Cardiac muscle cell (in vitro differentiated cells and primary cell): ENCODE measurements at regions not wholly inside any gene's neighbourhood (a gene's known extent, or its start where the extent isn't known, plus 50 kb on each side); places are given as distances from the start of the nearest gene placed in this dataset.

ENCODE experiments used
- DNase-seq, 2 donors: peaks; one replicate each; pipeline versions ENCODE4 v3.0.0 to v3.0.0-alpha.2; 2010 to 2017; ENCODE audit warnings: low read depth in 1 of 2, low spot score in 1 of 2
- H3K27ac ChIP-seq: fragments of 200-600 bp; sonication (generic); 2 replicates; pipeline ENCODE4 v1.5.1; 2016
- H3K27me3 ChIP-seq: fragments of 200-600 bp; sonication (generic); 2 replicates; pipeline ENCODE4 v1.6.0; 2016; ENCODE audit warnings: control low read depth
- H3K36me3 ChIP-seq: fragments of 200-600 bp; sonication (generic); 2 replicates; pipeline ENCODE4 v1.5.1; 2016; ENCODE audit warnings: control low read depth
- H3K4me1 ChIP-seq: fragments of 200-600 bp; sonication (generic); 2 replicates; pipeline ENCODE4 v1.8.1; 2017; ENCODE audit warnings: low read depth, mild to moderate bottlenecking, mixed run types
- H3K4me3 ChIP-seq: fragments of 200-600 bp; sonication (generic); 2 replicates; pipeline ENCODE4 v1.5.1; 2016; ENCODE audit warnings: mild to moderate bottlenecking
- H3K9me3 ChIP-seq: fragments of 200-600 bp; sonication (generic); 2 replicates; pipeline ENCODE4 v1.5.1; 2017; ENCODE audit warnings: low read depth, mild to moderate bottlenecking, control low read depth
- TF ChIP-seq, protein P1 (sequence below): IDR thresholded peaks from 2 replicates; pipeline ENCODE4 v1.5.1; 2012; ENCODE audit warnings: low read depth, mild to moderate bottlenecking, low read length

DNA sequence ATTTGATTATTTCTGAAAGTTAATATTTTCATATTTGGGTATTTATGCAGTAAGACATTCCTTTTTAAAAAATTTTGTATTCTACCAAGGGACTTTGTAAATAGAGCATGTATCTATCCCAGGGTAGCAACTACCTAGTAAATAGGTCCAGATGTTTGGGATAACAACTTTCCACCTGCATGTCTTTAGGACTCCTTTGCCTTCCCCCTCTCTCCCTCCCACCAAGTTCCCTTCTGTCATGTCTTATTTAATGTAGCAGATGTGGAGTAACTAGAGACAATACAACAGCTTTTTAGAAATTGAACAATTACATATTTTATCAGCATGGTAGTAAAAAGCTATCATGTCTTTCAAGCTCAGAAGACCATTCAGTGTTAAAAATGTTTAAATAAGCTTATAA is 821.0 kb downstream of the C4orf33 start:
- no peaks in the 10 kb centered on the region for H3K9me3 ChIP-seq
- no peaks in the 10 kb centered on the region for H3K27me3 ChIP-seq
- no peak overlapping the region for H3K4me3 ChIP-seq
- no peak for DNase-seq
- no peaks in the 10 kb centered on the region for H3K36me3 ChIP-seq
- H3K27ac ChIP-seq, result no peak overlapping the region
- no peaks in the 10 kb centered on the region for H3K4me1 ChIP-seq
- TF ChIP-seq, protein P1, sequence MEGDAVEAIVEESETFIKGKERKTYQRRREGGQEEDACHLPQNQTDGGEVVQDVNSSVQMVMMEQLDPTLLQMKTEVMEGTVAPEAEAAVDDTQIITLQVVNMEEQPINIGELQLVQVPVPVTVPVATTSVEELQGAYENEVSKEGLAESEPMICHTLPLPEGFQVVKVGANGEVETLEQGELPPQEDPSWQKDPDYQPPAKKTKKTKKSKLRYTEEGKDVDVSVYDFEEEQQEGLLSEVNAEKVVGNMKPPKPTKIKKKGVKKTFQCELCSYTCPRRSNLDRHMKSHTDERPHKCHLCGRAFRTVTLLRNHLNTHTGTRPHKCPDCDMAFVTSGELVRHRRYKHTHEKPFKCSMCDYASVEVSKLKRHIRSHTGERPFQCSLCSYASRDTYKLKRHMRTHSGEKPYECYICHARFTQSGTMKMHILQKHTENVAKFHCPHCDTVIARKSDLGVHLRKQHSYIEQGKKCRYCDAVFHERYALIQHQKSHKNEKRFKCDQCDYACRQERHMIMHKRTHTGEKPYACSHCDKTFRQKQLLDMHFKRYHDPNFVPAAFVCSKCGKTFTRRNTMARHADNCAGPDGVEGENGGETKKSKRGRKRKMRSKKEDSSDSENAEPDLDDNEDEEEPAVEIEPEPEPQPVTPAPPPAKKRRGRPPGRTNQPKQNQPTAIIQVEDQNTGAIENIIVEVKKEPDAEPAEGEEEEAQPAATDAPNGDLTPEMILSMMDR, result no peak

DNA sequence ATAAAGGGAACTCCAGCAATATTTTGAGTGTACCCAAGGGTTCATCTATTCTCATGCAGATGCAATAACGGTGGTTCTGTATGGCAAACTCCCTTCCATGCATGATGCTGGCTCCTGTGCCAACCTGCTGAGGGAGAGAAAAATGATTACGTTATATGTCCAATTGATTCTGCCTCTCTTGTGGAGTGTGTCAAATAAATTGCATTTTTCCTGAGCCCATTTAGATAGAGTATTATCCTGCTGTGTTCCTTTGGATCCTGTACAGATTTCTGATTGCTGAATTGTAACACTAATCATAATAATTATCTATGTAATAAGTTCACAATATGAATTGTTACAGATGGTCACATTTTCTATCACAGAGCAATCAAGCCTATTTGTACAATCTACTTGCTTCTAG is 821.7 kb downstream of the C4orf33 start:
- DNase-seq, result no peak
- TF ChIP-seq, protein P1, result no peak
- Histone ChIP-seq H3K4me1 (no peaks in the 10 kb centered on the region), H3K9me3 (no peaks in the 10 kb centered on the region), H3K27ac (no peak overlapping the region), H3K36me3 (no peaks in the 10 kb centered on the region), H3K27me3 (no peaks in the 10 kb centered on the region), H3K4me3 (no peak overlapping the region)

GRCh38 chr4:129926936-129927335 is 831.0 kb downstream of the C4orf33 start:
- H3K4me1 ChIP-seq, result no peaks in the 10 kb centered on the region
- TF ChIP-seq, protein P1, result no peak
- no peaks in the 10 kb centered on the region for H3K36me3 ChIP-seq
- H3K9me3 ChIP-seq, result no peaks in the 10 kb centered on the region
- no peaks in the 10 kb centered on the region for H3K27me3 ChIP-seq
- DNase-seq, result no peak
- no peak overlapping the region for H3K4me3 ChIP-seq
- no peak overlapping the region for H3K27ac ChIP-seq

DNA sequence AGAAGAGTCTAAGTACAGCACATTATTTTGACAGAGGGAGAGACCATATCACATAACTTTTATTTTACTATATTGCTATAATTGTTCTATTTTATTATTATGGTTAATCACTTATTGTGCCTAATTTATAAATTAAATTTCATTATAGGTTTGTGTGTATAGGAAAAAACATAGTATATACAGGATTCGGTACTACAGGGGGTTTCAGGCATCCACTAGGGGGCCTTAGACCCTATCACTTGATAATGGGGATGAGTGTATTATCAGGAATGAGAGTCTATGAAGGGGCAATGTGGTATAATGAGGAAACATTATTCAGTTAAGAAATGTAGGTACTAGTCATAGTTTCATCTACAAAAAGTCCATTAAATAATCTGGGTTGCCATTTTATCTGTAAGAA is 833.1 kb downstream of the C4orf33 start:
- no peaks in the 10 kb centered on the region for H3K27me3 ChIP-seq
- no peak overlapping the region for H3K27ac ChIP-seq
- H3K4me3 ChIP-seq, result no peak overlapping the region
- no peaks in the 10 kb centered on the region for H3K36me3 ChIP-seq
- no peaks in the 10 kb centered on the region for H3K9me3 ChIP-seq
- no peaks in the 10 kb centered on the region for H3K4me1 ChIP-seq
- DNase-seq, result no peak
- TF ChIP-seq, protein P1, result no peak

GRCh38 chr4:129929984-129930383 is 834.0 kb downstream of the C4orf33 start:
- DNase-seq, result no peak
- TF ChIP-seq, protein P1, result no peak
- H3K4me1 ChIP-seq, result no peaks in the 10 kb centered on the region

GRCh38 chr4:129950217-129950616 is 854.3 kb downstream of the C4orf33 start:
- no peaks in the 10 kb centered on the region for H3K4me1 ChIP-seq
- H3K27me3 ChIP-seq, result no peaks in the 10 kb centered on the region
- no peaks in the 10 kb centered on the region for H3K36me3 ChIP-seq
- no peak overlapping the region for H3K27ac ChIP-seq
- no peak for DNase-seq
- TF ChIP-seq, protein P1, result no peak
- H3K4me3 ChIP-seq, result no peak overlapping the region
- no peaks in the 10 kb centered on the region for H3K9me3 ChIP-seq

More at GRCh38 chr4:129929984-129930383, 834.0 kb downstream of the C4orf33 start:
- H3K27me3 ChIP-seq, result no peaks in the 10 kb centered on the region
- no peak overlapping the region for H3K27ac ChIP-seq
- no peak overlapping the region for H3K4me3 ChIP-seq
- H3K36me3 ChIP-seq, result no peaks in the 10 kb centered on the region
- no peaks in the 10 kb centered on the region for H3K9me3 ChIP-seq
